ENCODE measurements at regions not wholly inside any gene's neighbourhood (a gene's known extent, or its start where the extent isn't known, plus 50 kb on each side); places are given as distances from the start of the nearest gene placed in this dataset.

- Histone ChIP-seq H3K27me3 (no peaks in the 10 kb centered on the region), H3K4me1 (no peaks in the 10 kb centered on the region), H3K9me3 (no peaks in the 10 kb centered on the region), H3K36me3 (no peaks in the 10 kb centered on the region), H3K27ac (no peak overlapping the region), H3K4me3 (no peak overlapping the region)
- 76% methylated on average over 5 of the region's 5 CpGs for WGBS
- DNase-seq (ENCODE audit: low spot score in 2 of 2) = no peak
- TF ChIP-seq POLR2AphosphoS5 (IDR thresholded peaks at IDR 0.05) (no peak), CTCF (IDR thresholded peaks at IDR 0.05) (no peak), POLR2A (IDR thresholded peaks at IDR 0.05) (no peak), EP300 (IDR thresholded peaks at IDR 0.05) (no peak)
These were observed 286.8 kb downstream of the ARL6IP6 start for GRCh38 chr2:153005071-153005730.

GRCh38 chr2:153004627-153005026, 286.2 kb downstream of the ARL6IP6 start:
- H3K4me1 ChIP-seq = no peaks in the 10 kb centered on the region
- 83% methylated on average over 3 of the region's 3 CpGs for WGBS
- no peaks in the 10 kb centered on the region for H3K36me3 ChIP-seq
- no peaks in the 10 kb centered on the region for H3K27me3 ChIP-seq
- DNase-seq (ENCODE audit: low spot score in 2 of 2) = no peak
- no peak overlapping the region for H3K4me3 ChIP-seq
- no peaks in the 10 kb centered on the region for H3K9me3 ChIP-seq
- no peak for TF ChIP-seq EP300 (IDR thresholded peaks at IDR 0.05)
- no peak overlapping the region for H3K27ac ChIP-seq

GRCh38 chr2:152974146-152974545, 255.7 kb downstream of the ARL6IP6 start:
- WGBS = 0% methylated on average over 1 of the region's 1 CpG
- no peak overlapping the region for H3K4me3 ChIP-seq
- H3K4me1 ChIP-seq = no peaks in the 10 kb centered on the region
- no peak overlapping the region for H3K27ac ChIP-seq
- no peaks in the 10 kb centered on the region for H3K27me3 ChIP-seq
- no peak for TF ChIP-seq POLR2A (IDR thresholded peaks at IDR 0.05)
- TF ChIP-seq CTCF (IDR thresholded peaks at IDR 0.05) = no peak
- TF ChIP-seq EP300 (IDR thresholded peaks at IDR 0.05) = no peak
- no peak for TF ChIP-seq POLR2AphosphoS5 (IDR thresholded peaks at IDR 0.05)
- no peaks in the 10 kb centered on the region for H3K9me3 ChIP-seq
- H3K36me3 ChIP-seq = no peaks in the 10 kb centered on the region
- DNase-seq (ENCODE audit: low spot score in 2 of 2) = no peak

GRCh38 chr2:152971685-152972084, 253.3 kb downstream of the ARL6IP6 start:
- WGBS = 71% methylated on average over 1 of the region's 1 CpG
- Histone ChIP-seq H3K27ac (no peak overlapping the region), H3K4me1 (no peaks in the 10 kb centered on the region), H3K9me3 (no peaks in the 10 kb centered on the region), H3K4me3 (no peak overlapping the region), H3K27me3 (no peaks in the 10 kb centered on the region), H3K36me3 (no peaks in the 10 kb centered on the region)
- no peak for DNase-seq (ENCODE audit: low spot score in 2 of 2)
- TF ChIP-seq EP300 (IDR thresholded peaks at IDR 0.05) (no peak), CTCF (IDR thresholded peaks at IDR 0.05) (no peak), POLR2AphosphoS5 (IDR thresholded peaks at IDR 0.05) (no peak), POLR2A (IDR thresholded peaks at IDR 0.05) (no peak)

GRCh38 chr2:152962446-152962845, 244.0 kb downstream of the ARL6IP6 start:
- Histone ChIP-seq H3K4me3 (no peak overlapping the region), H3K36me3 (no peaks in the 10 kb centered on the region), H3K9me3 (no peaks in the 10 kb centered on the region), H3K27me3 (no peaks in the 10 kb centered on the region), H3K4me1 (no peaks in the 10 kb centered on the region), H3K27ac (no peak overlapping the region)
- TF ChIP-seq POLR2A (IDR thresholded peaks at IDR 0.05) (no peak), CTCF (IDR thresholded peaks at IDR 0.05) (no peak), POLR2AphosphoS5 (IDR thresholded peaks at IDR 0.05) (no peak), EP300 (IDR thresholded peaks at IDR 0.05) (no peak)
- no peak for DNase-seq (ENCODE audit: low spot score in 2 of 2)
- 65% methylated on average over 2 of the region's 2 CpGs for WGBS

GRCh38 chr2:152961351-152961750, 242.9 kb downstream of the ARL6IP6 start:
- Histone ChIP-seq H3K9me3 (no peaks in the 10 kb centered on the region), H3K4me1 (no peaks in the 10 kb centered on the region), H3K27ac (no peak overlapping the region), H3K27me3 (no peaks in the 10 kb centered on the region), H3K4me3 (no peak overlapping the region), H3K36me3 (no peaks in the 10 kb centered on the region)
- DNase-seq (ENCODE audit: low spot score in 2 of 2) = no peak
- TF ChIP-seq POLR2A (IDR thresholded peaks at IDR 0.05) = no peak
- no peak for TF ChIP-seq CTCF (IDR thresholded peaks at IDR 0.05)
- TF ChIP-seq EP300 (IDR thresholded peaks at IDR 0.05) = no peak
- no peak for TF ChIP-seq POLR2AphosphoS5 (IDR thresholded peaks at IDR 0.05)
- WGBS = 57% methylated on average over 4 of the region's 4 CpGs
